IPS DF 4.7 (cell line): ENCODE measurements at regions not wholly inside any gene's neighbourhood (a gene's known extent, or its start where the extent isn't known, plus 50 kb on each side); places are given as distances from the start of the nearest gene placed in this dataset.
"Not testable (repeated sequence)": the region's sequence is repeated elsewhere in the genome, so short reads cannot be mapped to it uniquely, and the experiment has no call there.

Experiments
- DNase-seq: peaks from one replicate; pipeline ENCODE4 v3.0.0-alpha.2; 2013; ENCODE audit warnings: low spot score; ENCODE audit errors: extremely low read depth

DNA sequence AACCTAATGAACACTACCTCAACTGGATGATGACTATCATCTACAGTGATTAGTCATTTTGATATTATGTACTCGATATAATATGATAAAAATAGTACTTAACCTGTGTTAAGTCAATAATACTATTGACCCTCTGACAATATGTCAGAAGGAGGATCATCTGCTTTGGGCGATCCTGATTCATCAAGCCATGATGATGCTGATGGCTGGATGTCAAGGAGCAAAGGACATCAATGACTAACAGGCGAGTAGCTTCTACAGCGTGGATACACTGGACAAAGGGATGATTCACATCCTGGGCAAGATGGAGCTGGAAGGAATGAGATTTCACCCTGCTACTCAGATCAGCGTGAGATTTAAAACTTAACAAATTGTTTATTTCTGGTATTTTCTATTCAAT, 94.4 kb upstream of the SKAP2 start:
- no peak for DNase-seq

DNA sequence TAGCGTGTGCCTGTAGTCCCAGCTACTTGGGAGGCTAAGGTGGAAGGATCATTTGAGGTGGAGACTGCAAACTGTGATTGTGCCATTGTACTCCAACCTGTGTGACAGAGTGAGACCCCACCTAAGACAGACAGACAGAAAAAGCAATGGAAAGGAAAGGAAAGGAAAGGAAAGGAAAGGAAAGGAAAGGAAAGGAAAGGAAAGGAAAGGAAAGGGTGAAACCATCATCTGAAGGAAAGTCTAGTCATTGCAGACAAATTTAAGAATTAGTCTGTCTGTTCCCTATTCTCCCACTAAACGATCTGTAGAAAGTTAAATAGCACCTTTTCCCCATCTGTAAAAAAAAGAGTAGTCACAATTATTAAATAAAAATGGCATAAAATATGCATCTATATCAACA, 91.1 kb upstream of the SKAP2 start:
- DNase-seq = no peak

DNA sequence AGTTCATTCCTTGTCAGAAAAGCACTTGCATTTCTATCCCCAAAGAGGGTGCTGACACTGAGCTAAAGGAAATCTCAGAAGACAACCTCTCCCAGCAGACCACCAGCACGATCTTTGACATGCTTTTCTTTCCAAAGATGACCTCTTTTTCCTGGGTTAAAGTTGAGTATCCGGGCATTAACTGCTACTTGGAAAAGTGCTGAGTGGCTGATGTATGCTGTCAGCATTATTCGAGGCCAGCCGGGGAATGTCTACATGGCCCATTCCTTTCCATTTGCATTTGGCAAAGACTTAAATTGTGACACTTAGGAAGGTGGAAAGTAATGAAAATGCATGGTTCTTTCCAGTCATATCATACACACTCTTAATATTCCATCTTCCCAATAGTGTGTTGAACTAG, 90.6 kb upstream of the SKAP2 start:
- no peak for DNase-seq

DNA sequence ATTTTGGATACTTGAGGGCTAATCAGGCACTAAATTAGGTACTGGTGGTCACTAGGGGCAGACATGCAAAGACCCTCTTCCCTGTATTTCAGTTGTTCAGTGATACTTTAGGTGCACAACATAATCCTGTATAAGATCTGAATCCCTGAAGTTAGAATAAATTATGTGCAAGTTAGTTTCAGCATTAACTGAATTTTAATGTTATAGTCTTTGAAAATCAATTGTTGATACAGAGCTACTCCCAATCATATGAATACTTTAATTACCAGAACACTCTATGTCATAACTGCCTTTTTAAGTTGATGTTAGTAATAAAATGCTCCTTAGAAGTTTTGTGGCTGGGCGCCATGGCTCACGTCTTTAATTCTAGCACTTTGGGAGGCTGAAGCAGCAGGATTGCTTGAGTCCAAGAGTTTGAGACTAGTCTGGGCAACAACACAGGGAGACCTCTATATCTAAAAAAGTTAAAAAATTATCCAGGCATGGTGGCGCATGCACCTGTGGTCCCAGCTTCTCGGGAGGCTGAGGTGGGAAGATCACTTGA, 87.1 kb upstream of the SKAP2 start:
- no peak for DNase-seq

DNA sequence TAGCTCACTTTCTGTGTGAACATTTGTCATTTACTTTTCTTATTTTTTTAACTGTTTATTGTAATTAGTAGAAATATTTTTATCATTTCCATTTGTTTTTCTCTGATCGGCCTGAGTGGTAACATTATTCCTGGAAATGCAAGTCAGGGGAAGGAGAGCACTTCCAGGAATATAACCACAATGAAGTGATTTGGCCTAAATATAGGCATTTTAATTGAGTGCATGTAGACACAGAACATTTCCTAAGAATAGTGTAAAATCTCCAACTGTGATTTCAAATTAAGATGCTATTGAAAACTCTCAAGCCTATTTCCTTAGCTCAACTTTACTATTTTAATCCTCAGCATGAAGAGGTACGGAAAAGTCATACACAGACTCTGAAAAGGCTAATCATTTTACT, 86.5 kb upstream of the SKAP2 start:
- no peak for DNase-seq

DNA sequence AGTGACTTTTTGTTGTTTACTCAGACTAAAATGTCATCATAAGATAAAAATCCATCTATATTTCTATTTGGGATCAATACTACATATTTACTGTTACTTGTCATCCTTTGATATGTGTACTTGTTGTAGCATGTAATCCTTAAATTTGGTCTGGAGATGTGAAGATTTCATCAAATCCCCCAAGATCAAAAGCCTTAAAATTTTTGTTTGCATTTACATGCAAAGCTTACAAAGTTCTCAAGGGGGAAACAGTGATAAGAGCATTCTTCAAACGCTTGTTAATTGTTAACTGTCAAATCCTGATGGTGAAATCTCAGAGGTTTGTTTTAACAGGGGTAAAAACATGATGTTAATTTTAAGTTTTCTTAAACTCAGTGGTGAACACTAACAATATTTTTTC, 84.9 kb upstream of the SKAP2 start:
- no peak for DNase-seq

DNA sequence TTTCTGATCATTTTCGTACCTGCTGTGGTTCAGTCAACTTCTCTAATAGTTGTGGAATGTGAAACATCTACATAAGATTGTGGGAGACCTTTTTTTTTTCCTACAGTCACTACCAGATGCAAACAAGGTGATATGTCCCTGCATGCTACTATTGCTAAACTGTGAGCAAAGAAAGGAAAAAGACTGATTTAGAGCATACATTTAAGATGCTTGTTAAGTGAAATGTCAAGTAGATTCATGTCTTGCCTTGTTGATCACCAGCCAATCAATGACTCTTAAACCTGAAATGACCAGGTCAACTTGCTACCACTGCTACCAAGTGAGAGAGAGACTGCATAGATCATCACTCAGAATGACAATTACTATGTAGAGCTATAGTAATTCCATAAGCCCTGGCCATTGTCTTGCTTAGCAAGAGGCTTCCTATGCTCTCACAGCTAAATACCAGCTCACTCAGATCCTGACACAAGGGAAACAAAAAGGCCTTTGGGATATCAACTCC, 84.3 kb upstream of the SKAP2 start:
- peak; percentile 88 for DNase-seq

DNA sequence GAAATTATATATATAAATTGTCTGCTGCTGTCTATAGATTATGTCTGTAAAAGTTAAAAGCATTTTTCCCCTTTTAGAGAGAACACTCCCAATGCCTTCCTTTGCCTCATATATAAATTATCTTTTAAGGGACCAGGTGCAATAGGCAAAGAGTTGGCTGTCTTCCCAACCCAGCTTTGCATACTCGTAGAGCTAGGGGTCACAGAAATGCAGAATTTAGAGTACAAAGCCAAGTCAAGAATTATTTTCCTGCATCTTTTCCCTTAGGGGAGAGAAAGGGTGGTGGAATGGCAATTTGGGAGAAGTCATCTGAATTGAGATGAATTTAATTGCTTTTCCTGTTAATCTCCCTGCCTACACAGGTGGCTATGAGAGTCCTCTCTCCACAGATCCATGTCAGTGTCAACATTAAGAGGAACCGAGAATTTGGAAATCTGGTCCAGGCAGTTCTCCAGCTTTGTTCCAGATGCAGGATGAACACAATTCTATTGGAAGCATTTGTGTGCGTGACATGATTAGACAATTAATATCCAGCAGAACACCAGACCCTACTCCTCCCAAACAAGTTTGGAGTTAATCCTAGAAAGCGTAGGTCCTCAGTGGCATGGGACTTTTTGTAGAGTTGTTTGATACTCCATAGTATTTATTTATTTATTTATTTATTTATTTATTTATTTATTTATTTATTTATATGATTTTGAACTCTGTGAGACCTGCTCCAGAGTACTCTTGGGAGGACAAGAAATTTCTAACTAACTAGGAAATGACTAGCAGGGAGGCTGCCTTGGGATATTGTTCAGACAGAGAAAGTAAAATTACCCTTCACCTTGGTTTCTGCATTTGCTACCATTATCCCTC, 80.3 kb upstream of the SKAP2 start:
- no peak for DNase-seq

DNA sequence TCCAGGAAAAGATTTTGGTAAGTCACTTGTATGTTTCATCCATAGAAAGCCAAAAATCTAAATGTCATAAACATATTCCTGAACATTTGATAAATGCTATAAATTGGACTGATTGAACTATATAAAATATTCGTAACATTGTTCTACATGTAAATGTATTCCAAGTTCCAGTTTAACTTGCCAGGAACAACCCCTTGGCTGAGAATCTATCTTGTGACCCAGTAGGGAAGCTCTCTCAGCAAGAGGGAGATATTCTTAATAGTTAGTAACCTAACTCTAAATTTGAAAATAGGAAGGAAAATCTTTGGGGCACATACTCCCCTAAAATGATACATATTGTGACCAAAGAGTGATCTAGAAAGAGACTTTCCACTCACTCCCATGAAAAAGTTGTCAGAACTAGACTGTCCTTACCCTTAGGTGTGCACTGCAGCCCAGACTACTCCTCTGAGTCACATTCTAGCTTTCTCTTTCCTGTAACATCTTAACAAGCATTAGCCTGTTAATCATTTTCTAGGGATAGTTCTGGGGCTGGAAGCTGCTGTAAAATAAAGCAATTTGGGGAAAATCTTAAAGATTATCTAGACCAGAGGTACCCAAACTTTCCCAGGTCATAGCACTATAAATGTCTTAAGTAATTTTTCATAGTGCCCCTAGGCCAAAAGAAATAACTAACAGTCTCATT, 73.7 kb upstream of the SKAP2 start:
- no peak for DNase-seq

DNA sequence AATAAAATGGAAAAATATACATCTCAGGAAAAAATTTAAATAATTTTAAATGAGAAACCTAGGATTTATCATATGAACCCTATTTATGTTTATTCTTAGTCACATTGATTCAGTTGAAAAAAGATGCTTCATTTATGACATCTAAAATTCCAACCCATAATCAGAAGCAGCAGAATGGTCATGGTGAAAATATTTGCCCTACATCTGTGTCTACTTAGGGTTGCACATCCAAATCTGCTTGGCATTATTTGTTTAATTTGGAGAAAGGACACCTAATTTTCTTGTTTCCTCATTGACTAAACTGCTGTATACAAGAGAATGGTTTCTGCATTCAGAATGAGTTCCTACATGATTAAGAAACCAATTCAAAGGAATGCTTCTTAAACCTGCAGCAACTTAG, 72.9 kb upstream of the SKAP2 start:
- no peak for DNase-seq

DNA sequence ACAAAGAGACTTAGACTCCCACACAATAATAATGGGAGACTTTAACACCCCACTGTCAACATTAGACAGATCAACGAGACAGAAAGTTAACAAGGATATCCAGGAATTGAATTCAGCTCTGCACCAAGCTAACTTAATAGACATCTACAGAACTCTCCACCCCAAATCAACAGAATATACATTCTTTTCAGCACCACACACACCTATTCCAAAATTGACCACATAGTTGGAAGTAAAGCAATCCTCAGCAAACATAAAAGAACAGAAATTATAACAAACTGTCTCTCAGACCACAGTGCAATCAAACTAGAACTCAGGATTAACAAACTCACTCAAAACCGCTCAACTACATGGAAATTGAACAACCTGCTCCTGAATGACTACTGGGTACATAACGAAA, 68.2 kb upstream of the SKAP2 start:
- not testable (repeated sequence) for DNase-seq

DNA sequence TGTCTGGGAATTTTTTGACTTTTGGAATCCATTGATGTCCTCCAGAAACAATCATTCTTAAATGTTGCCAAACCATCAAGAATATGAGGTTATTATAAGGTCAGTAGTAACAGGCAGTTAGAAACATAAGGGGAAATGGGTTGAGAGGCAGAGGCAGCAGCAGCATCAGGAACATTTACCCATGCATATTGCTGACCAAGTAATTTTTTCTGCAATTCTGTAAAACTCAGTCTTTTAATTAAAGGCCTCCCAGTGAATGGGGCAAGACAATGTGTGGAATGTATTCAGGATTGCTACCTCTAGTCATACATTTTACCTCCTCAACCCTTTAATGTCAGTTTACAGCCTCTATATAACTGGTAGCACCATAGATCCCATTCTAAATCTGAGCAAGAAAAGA, 66.5 kb upstream of the SKAP2 start:
- DNase-seq = no peak

DNA sequence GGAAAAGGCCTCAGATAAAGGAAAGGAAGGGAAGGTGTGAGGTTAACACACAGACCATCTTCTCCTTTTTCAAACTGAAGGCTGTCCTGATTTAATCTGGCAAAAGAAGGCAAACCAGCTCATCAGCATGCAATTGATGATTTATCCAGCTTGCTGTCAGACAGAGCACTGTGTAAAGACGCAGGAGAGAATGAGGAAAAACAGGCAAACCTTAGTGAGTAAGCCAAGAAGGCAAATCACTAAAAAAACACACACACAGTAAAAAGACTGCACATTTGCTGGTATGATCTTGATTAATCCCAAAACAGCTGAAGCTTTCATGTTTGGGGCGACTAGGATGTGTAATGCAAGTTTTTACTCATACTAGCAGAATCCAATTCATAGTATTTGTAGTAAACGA, 65.8 kb upstream of the SKAP2 start:
- no peak for DNase-seq

DNA sequence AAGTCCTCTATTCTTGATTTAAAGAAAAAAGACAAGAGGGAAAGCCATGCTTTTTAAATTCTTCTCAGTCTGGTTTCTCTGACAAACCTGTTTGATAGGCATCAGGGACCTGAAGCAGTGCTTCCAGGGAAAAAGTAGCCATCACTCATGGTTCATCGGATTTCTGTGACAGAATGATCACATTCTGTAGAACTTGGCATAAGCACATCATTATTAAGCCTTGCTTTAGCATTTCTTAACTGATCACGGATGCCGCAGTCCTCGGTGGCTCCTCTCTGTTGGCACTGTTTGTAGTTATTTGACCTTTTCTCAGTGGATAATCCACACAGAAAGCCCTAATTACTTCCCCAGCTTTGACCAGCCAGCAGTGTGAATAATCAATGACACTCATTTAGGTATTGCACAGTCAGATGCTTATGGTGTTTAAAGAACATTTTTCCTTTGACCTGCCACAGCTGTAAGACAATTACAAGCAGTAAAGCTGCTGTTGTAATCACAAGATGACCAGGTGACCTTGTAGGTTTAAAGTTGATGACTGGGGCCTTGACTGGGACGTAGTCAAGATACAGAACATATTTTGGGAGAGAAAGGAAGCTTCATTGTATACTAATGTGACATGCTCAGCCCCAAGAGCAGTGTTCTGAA, 64.4 kb upstream of the SKAP2 start:
- no peak for DNase-seq

DNA sequence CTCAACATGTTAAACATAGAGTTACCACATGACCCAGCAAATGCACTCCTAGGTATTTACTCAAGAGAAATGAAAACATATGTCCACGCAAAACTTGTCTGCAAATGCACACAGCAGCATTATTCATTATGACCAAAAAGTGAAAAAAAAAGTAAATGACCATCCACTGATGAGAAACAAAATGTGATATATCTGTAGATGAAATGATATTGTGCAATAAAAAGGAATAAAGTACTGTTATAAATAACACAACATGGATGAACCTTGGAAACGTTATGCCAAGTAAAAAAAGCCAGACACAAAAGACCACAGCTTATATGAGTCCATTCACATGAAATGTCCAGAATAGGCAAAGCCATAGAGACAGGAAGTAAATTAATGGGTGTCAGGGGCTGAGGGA, 61.4 kb upstream of the SKAP2 start:
- no peak for DNase-seq

DNA sequence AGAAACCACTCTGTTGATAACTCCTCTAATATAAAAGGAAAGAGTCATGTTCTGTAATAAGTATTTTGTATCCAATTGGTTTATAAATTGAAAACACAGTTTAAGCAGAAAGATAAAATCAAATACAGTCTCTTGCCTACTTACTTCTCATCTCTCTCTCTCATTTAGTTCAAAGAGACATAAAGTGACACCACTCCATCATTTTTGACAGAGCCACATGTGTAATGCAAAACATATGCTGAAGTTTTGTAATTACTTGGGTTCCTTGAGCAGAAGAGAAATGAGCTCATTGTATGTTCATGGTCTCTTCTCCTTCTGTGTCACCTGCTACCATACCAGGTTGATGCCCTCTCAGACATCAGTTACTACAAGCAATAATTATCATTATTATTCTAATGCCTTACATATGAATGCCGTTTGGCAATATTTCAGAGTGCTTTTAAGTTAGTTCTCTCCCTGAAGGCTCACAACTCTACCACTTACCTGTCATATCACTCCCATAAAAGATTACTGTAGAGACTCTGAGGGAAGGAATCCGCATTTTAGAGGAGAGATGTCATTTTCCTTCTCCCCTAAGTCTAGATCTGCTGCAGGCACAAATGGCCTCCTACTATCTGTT, 59.9 kb upstream of the SKAP2 start:
- DNase-seq = no peak

DNA sequence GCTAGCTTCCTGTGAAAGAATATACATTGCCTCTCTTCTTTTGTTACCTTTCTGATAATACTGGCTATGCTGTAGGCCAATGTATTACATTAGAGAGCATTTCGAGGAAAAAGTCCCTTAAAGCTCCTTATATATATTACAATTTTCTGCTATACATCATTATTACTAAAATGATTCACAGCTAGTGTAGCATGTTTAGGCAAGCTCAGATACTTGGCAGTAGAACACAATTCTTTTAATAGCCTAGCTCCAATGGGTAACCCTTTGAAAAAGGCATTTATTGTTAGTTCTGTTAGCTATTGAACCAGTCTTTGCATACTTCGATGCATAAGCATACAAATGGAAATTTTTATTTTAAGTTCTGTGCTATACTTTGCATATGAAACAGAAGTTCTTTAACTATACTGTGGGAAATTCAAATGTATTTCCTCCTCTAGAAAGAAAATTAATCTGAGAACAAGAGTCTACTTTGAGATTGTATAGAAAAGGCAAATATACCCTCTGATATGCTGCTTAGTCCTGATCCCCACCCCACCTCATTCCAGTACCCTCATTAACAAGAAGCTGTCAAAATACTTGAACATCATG, 55.6 kb upstream of the SKAP2 start:
- DNase-seq = no peak

DNA sequence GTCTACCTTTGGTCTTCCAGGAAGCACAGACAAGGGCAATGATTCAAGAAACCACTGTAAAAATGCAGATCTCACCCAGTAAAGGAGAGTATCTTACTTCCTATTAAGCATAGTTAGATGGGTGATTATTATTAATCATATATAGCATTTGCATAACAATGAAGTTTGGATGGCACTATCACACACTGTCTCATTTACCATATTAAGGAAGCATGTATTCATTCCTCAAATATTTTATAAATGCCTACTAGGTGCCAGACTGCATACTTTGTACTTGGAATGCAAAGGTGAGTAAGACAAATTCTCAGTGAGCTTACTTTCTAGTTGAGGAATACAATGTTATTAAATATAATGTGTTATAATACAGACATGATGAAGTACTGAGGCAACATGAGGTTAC, 53.9 kb upstream of the SKAP2 start:
- no peak for DNase-seq

DNA sequence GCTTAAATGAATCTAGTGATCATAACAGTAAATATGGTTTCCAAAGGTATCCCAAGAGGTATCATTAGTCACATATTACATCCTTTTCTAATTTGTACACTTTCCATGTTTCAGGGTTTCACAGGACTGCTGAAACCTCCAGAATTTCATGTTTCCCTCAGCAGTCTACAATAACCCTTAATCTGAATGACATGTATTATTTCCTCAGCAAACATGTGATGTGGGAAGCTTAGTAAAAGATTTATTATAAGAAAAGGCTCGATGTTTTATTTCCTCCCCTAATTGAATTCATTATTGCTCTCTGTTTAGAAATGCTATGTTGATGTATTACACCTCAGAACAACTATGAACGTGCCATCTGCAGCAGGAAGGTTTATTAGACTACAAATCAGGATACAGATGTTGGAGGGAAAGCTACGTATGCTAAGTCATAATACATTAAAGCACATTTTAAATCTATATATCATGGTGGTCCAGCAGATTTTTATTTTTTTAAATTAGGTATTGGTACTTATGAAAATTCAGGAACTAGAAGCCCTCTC, 52.5 kb upstream of the SKAP2 start:
- DNase-seq = no peak

DNA sequence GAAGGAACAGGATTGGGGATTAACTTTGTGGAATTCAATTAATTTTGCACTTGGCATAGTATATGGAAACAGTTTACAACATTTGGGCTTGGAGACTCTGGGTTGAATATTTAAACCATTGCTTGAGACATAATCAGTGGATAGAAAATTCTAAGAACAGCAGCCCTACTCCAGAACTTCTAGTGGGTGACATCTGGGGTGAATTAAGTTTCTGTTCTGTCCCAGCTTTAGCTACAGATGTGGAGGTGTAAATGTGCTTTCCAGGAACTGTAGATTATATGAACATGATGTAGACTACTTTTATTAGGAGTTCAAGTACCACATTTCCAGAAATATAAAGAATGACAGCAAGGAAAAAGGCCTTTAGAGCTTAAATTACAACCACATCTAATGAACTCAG, 51.9 kb upstream of the SKAP2 start:
- no peak for DNase-seq
